ENCODE measurements at regions not wholly inside any gene's neighbourhood (a gene's known extent, or its start where the extent isn't known, plus 50 kb on each side); places are given as distances from the start of the nearest gene placed in this dataset.
"Not testable (repeated sequence)": the region's sequence is repeated elsewhere in the genome, so short reads cannot be mapped to it uniquely, and the experiment has no call there.

GRCh38 chrX:90458071-90458899 is 536.6 kb downstream of the TGIF2LX start (continued):
- TF ChIP-seq SMARCC2 (IDR thresholded peaks at IDR 0.05; ENCODE audit: low read depth): peak; percentile 37; the same call in 1 of the 2 replicates
- TF ChIP-seq SMARCA4 (IDR thresholded peaks at IDR 0.05): peak; percentile 60
- TF ChIP-seq DPF2 (IDR thresholded peaks at IDR 0.05): peak; percentile 59; the same call in 1 of the 2 replicates
- TF ChIP-seq TCF3 (CRISPR knock-in tag; IDR thresholded peaks at IDR 0.05): peak; percentile 89
- 0 out of 2 replicates have a peak, but pooled peaks have one; percentile 5 for TF ChIP-seq MAFF (IDR thresholded peaks at IDR 0.05; ENCODE audit: low read length)
- TF ChIP-seq MAFG (tag; conservative IDR thresholded peaks at IDR 0.05): peak; percentile 77
- not testable (repeated sequence) for TF ChIP-seq NR2C1 (IDR thresholded peaks at IDR 0.05); ATF3 (CRISPR knock-in tag; conservative IDR thresholded peaks at IDR 0.05)
- TF ChIP-seq NR2C1 (tag; IDR thresholded peaks at IDR 0.05): 0 out of 2 replicates have a peak, but pooled peaks have one; percentile 19
- peak; percentile 73; the same call in 1 of the 2 replicates for TF ChIP-seq E2F4 (CRISPR knock-in tag; IDR thresholded peaks at IDR 0.05; ENCODE audit: low read depth)
- peak; percentile 71 for TF ChIP-seq MGA (IDR thresholded peaks at IDR 0.05)
- peak; percentile 22 for TF ChIP-seq ATF3 (IDR thresholded peaks at IDR 0.05)
- peak; percentile 89 for TF ChIP-seq TAL1 (IDR thresholded peaks at IDR 0.05)
